GM23248 (cell line): ENCODE measurements at regions not wholly inside any gene's neighbourhood (a gene's known extent, or its start where the extent isn't known, plus 50 kb on each side); places are given as distances from the start of the nearest gene placed in this dataset.

Source experiments
- DNase-seq: peaks from one replicate; pipeline ENCODE4 v3.0.0-alpha.2; 2015
- H2AFZ ChIP-seq: fragments of 200-600 bp; sonication (generic); 2 replicates; pipeline ENCODE4 v1.6.1; 2016; ENCODE audit warnings: antibody characterized with exemption
- H3F3A ChIP-seq: fragments of 200-600 bp; sonication (generic); 2 replicates; pipeline ENCODE4 v1.6.1; 2016; ENCODE audit warnings: mild to moderate bottlenecking, antibody characterized with exemption, mixed run types; ENCODE audit not compliant: insufficient read depth
- H3K27ac ChIP-seq: fragments of 200-600 bp; sonication (generic); 2 replicates; pipeline ENCODE4 v1.5.1; 2016; ENCODE audit warnings: mild to moderate bottlenecking
- H3K27me3 ChIP-seq: fragments of 200-600 bp; sonication (generic); replicated peaks from 2 replicates; pipeline ENCODE4 v1.6.1; 2016; ENCODE audit warnings: mild to moderate bottlenecking; ENCODE audit not compliant: insufficient read depth
- H3K36me3 ChIP-seq: fragments of 200-600 bp; sonication (generic); 2 replicates; pipeline ENCODE4 v1.6.1; 2016; ENCODE audit warnings: low read depth, mild to moderate bottlenecking
- H3K4me1 ChIP-seq: fragments of 200-600 bp; sonication (generic); 2 replicates; pipeline ENCODE4 v1.6.1; 2016; ENCODE audit warnings: mild to moderate bottlenecking; ENCODE audit not compliant: insufficient read depth
- H3K4me2 ChIP-seq: fragments of 200-600 bp; sonication (generic); one replicate; pipeline ENCODE4 v1.6.1; 2016; ENCODE audit warnings: mild to moderate bottlenecking; ENCODE audit not compliant: unreplicated experiment
- H3K4me3 ChIP-seq: fragments of 200-600 bp; sonication (generic); 2 replicates; pipeline ENCODE4 v1.5.1; 2016; ENCODE audit warnings: mild to moderate bottlenecking
- H3K79me2 ChIP-seq: fragments of 200-600 bp; sonication (generic); 2 replicates; pipeline ENCODE4 v1.6.1; 2016; ENCODE audit warnings: mild to moderate bottlenecking; ENCODE audit not compliant: insufficient read depth
- H3K9ac ChIP-seq: fragments of 200-600 bp; sonication (generic); 2 replicates; pipeline ENCODE4 v1.6.1; 2016; ENCODE audit warnings: mild to moderate bottlenecking
- H3K9me2 ChIP-seq: fragments of 200-600 bp; sonication (generic); 2 replicates; pipeline ENCODE4 v1.6.1; 2016; ENCODE audit warnings: mixed run types, mild to moderate bottlenecking, moderate library complexity; ENCODE audit not compliant: insufficient read depth
- H3K9me3 ChIP-seq: fragments of 200-600 bp; sonication (generic); one replicate; pipeline ENCODE4 v1.6.1; 2017; ENCODE audit warnings: low read depth
- H4K20me1 ChIP-seq: fragments of 200-600 bp; sonication (generic); 2 replicates; pipeline ENCODE4 v1.6.0; 2016; ENCODE audit not compliant: insufficient read depth
- EZH2 ChIP-seq: fragments of 200-600 bp; sonication (generic); IDR thresholded peaks from 2 replicates; pipeline ENCODE4 v1.6.1; 2018; ENCODE audit warnings: antibody characterized with exemption, mild to moderate bottlenecking; ENCODE audit not compliant: insufficient read depth, poor library complexity, severe bottlenecking
- EZH2phosphoT487 ChIP-seq: fragments of 200-600 bp; sonication (generic); IDR thresholded peaks from 2 replicates; pipeline ENCODE4 v1.6.1; 2018; ENCODE audit warnings: antibody characterized with exemption, moderate library complexity, mild to moderate bottlenecking, low read depth; ENCODE audit not compliant: insufficient read depth
- WGBS, 2 experiments: methylation state at CpG; one replicate each; pipeline ENCODE4 v1.1.6; 2015 to 2017; ENCODE audit warnings: low lambda C conversion rate in 2 of 2, low coverage in 1 of 2; ENCODE audit errors: missing lambda C conversion rate in 2 of 2; 5-methylcytosine and 5-hydroxymethylcytosine counted together
- in situ Hi-C: fragments of 300-500 bp; cut with MboI; formaldehyde crosslinking; loops from 2 replicates; pipeline ENCODE4 v1.15.0; 2020

DNA sequence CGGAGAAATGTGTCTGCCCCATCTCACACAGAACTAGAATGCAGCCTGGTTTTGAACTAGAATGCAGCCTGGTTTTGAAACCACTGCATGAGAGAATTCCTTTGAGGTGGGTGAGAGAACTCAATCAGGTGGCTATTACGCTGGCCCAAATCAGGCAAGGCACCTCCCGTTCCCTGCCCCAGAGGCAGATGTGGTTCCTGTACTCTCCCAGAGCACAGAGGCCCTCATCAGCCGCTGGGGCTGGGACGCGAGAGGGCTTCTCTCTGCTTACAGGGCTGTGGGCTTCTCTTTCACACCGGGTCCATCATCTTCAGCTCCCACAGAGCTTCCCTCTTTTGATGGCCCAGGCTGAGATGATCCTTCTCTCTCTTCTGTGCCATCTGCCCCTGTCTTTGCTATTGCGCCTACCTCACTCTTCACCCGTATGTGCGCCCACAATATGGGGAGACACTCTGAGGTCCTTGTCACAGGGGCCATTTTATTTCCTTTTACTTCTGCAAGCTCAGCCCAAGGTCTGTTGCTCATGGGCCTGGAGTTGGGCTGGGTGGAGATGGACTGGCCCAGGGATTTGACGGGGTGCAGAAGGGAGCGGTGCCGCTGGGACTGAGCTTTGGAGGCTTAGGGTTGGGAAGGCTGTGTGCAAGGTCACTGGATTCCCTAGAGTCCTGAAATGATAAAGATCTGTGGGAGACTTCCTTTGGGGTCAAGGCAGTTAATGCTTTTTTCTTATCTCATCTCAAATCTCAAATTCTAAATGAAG lies 84.4 kb upstream of the HS6ST1 start:
- Histone ChIP-seq H3K4me2 (no peak overlapping the region), H3K27me3 (no peaks in the 10 kb centered on the region), H2AFZ (no peak overlapping the region), H3K27ac (no peak overlapping the region), H3K9me2 (no peaks in the 10 kb centered on the region), H4K20me1 (no peaks in the 10 kb centered on the region), H3F3A (peaks cover 3% of the 10 kb centered on the region; the same call in 1 of the 2 replicates), H3K36me3 (no peaks in the 10 kb centered on the region), H3K9me3 (no peaks in the 10 kb centered on the region), H3K79me2 (no peaks in the 10 kb centered on the region), H3K9ac (no peak overlapping the region), H3K4me3 (no peak overlapping the region), H3K4me1 (peaks cover 4% of the 10 kb centered on the region)
- 78 to 83% methylated on average over 13 of the region's 13 CpGs for WGBS, 2 experiments
- TF ChIP-seq EZH2phosphoT487 (no peak), EZH2 (no peak)
- no peak for DNase-seq
- in situ Hi-C loops: no loop called here

GRCh38 chr2:128403814-128404708 lies 85.4 kb upstream of the HS6ST1 start:
- H3K79me2 ChIP-seq: no peaks in the 10 kb centered on the region
- no peaks in the 10 kb centered on the region for H3K36me3 ChIP-seq
- no peaks in the 10 kb centered on the region for H3K27me3 ChIP-seq
- TF ChIP-seq EZH2: no peak
- no peak for TF ChIP-seq EZH2phosphoT487
- H3K9ac ChIP-seq: no peak overlapping the region
- no peak for DNase-seq
- no peak overlapping the region for H2AFZ ChIP-seq
- no peaks in the 10 kb centered on the region for H4K20me1 ChIP-seq
- in situ Hi-C loops: no loop called here
- H3K4me3 ChIP-seq: no peak overlapping the region
- WGBS, 2 experiments: 84 to 90% methylated on average over 5 of the region's 5 CpGs
- peaks cover 6% of the 10 kb centered on the region; the same call in 1 of the 2 replicates for H3F3A ChIP-seq
- H3K4me2 ChIP-seq: no peak overlapping the region
- H3K4me1 ChIP-seq: peaks cover 12% of the 10 kb centered on the region
- H3K9me2 ChIP-seq: no peaks in the 10 kb centered on the region
- no peak overlapping the region for H3K27ac ChIP-seq
- H3K9me3 ChIP-seq: no peaks in the 10 kb centered on the region

DNA sequence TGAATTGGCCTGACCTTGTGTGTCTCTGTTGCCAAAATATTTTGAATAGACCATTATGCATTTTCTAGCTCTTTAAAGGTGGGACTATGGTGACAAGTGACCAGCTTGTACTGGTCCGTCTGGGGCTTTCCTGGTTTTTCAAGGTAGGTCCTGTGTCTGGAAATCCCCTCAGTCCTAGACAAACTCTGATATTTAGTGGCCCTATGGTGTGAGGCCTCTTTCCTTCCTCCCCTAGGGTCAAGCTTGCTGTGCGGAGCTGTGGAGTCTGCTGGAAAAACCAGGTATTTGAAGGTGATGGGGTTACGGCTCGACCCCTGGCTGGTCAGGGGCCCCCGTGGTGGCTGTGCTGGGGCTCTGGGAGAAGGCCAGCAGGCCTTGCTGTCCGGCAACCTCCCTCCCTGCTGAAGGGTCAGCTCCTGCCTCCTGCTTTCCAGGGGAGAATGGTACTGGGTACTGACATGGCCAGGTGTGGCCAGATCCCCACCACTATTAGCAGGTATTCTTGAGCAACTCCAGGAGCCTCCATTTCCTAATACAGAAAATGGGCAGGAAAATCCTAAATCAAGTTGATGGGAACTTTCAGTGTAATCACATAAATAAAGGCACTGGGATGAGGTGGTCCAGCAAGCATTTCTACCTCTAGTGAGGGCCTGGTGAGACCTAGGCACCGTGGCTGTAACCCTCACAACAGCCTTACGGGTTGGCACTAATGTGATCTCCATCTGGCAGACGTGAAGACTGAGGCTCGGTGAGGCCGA lies 86.2 kb upstream of the HS6ST1 start:
- Histone ChIP-seq H3K4me2 (no peak overlapping the region), H4K20me1 (no peaks in the 10 kb centered on the region), H3K27ac (no peak overlapping the region), H3K9ac (no peak overlapping the region), H3K4me1 (peaks cover 20% of the 10 kb centered on the region), H3K9me2 (no peaks in the 10 kb centered on the region), H2AFZ (no peak overlapping the region), H3F3A (peaks cover 6% of the 10 kb centered on the region; the same call in 1 of the 2 replicates), H3K36me3 (no peaks in the 10 kb centered on the region), H3K27me3 (no peaks in the 10 kb centered on the region), H3K9me3 (no peaks in the 10 kb centered on the region), H3K4me3 (no peak overlapping the region), H3K79me2 (no peaks in the 10 kb centered on the region)
- in situ Hi-C loops: no loop called here
- DNase-seq: no peak
- WGBS, 2 experiments: 87 to 91% methylated on average over 11 of the region's 11 CpGs
- TF ChIP-seq EZH2 (no peak), EZH2phosphoT487 (no peak)

DNA sequence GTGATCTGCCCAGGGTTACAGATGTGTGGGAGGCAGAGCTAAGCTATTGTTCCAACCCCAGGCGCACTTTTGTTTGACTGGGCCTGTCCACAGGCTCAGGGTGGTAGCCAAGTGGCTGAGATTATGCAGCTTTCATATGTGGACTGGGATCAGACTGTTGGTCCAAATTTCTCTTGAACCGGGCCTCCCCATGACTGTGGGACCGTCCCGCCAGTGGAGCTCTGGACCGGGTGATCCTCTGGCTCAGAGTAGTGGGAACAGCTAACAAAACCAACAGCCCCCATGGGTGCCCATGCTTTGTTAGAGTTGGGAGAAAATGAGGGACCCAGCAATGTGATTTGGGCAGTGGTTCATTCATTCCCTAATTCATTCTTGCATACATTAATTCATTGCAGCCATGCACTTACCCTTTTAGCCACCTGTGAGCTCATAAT lies 86.8 kb upstream of the HS6ST1 start:
- Histone ChIP-seq H3K9me3 (no peaks in the 10 kb centered on the region), H2AFZ (no peak overlapping the region), H3K9ac (no peak overlapping the region), H3K27me3 (no peaks in the 10 kb centered on the region), H3K9me2 (no peaks in the 10 kb centered on the region), H3K4me1 (peaks cover 20% of the 10 kb centered on the region), H3K79me2 (no peaks in the 10 kb centered on the region), H4K20me1 (no peaks in the 10 kb centered on the region), H3K27ac (no peak overlapping the region), H3K4me3 (no peak overlapping the region), H3K36me3 (no peaks in the 10 kb centered on the region), H3K4me2 (no peak overlapping the region), H3F3A (peaks cover 6% of the 10 kb centered on the region; the same call in 1 of the 2 replicates)
- 77 to 79% methylated on average over 5 of the region's 5 CpGs for WGBS, 2 experiments
- no peak for DNase-seq
- TF ChIP-seq EZH2 (no peak), EZH2phosphoT487 (no peak)
- in situ Hi-C loops: no loop called here
